ENCODE measurements at regions not wholly inside any gene's neighbourhood (a gene's known extent, or its start where the extent isn't known, plus 50 kb on each side); places are given as distances from the start of the nearest gene placed in this dataset.

- Histone ChIP-seq H3K4me3 (ENCODE audit: insufficient read length, low read depth) (no peak overlapping the region), H3K4me1 (ENCODE audit: insufficient read depth, insufficient read length) (no peaks in the 10 kb centered on the region)
- no peak for TF ChIP-seq ZNF274 (IDR thresholded peaks at IDR 0.05; ENCODE audit: low read depth, low read length)
Observed at GRCh38 chr2:118322406-118322805, 234.1 kb downstream of the INSIG2 start.

DNA sequence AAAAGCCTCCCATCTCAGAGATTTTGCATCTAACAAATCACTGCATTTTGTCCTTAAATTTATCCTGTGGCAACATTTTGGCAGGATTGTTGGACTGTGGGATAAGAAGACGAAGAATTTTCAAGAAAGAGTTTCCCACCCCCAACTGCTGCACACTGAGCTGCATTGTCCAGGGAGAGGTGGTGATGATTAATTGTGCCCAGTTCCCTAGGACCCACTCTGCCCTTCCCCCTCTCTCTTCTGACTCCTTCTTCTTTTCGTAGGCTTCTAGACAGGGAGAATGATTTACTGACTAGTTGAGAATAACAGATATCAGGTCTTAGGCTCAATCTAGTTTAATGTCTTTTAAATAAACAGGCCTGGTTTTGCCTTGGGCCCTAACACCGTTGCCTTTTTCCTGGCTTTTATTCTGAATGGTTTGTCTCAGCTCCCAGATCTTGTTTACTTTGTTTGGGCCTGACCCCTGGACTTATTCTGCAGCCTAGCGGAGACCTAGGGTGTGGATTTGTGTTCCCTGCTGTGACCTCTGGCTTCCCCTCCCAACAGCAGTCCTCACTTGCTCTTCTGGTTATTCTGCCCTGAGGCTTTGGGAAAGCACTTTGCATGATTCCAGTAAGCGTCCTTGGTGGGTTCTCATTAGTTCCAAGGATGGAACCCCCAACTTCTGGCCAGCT, 233.3 kb downstream of the INSIG2 start:
- TF ChIP-seq YY1 (IDR thresholded peaks at IDR 0.05; ENCODE audit: insufficient read depth, insufficient read length): no peak
- no peak for TF ChIP-seq SUZ12 (IDR thresholded peaks at IDR 0.05; ENCODE audit: extremely low read depth, insufficient read depth, insufficient read length)
- TF ChIP-seq ZNF274 (IDR thresholded peaks at IDR 0.05; ENCODE audit: low read depth, low read length): no peak
- no peak overlapping the region for H3K9ac ChIP-seq (ENCODE audit: insufficient read length, low read depth)
- no peak overlapping the region for H3K4me3 ChIP-seq (ENCODE audit: insufficient read length, low read depth)
- no peaks in the 10 kb centered on the region for H3K9me3 ChIP-seq (ENCODE audit: insufficient read depth, low read length)
- no peaks in the 10 kb centered on the region for H3K27me3 ChIP-seq (ENCODE audit: insufficient read depth, insufficient read length)
- H3K4me1 ChIP-seq (ENCODE audit: insufficient read depth, insufficient read length): peaks cover 3% of the 10 kb centered on the region
- H3K36me3 ChIP-seq (ENCODE audit: insufficient read depth, insufficient read length, low read length): no peaks in the 10 kb centered on the region
- DNase-seq (ENCODE audit: low read depth, low spot score): no peak

More at GRCh38 chr2:118322406-118322805, 234.1 kb downstream of the INSIG2 start:
- H3K36me3 ChIP-seq (ENCODE audit: insufficient read depth, insufficient read length, low read length): no peaks in the 10 kb centered on the region
- H3K9me3 ChIP-seq (ENCODE audit: insufficient read depth, low read length): no peaks in the 10 kb centered on the region
- no peak for DNase-seq (ENCODE audit: low read depth, low spot score)
- no peaks in the 10 kb centered on the region for H3K27me3 ChIP-seq (ENCODE audit: insufficient read depth, insufficient read length)
- H3K9ac ChIP-seq (ENCODE audit: insufficient read length, low read depth): no peak overlapping the region

- no peaks in the 10 kb centered on the region for H3K9me3 ChIP-seq (ENCODE audit: insufficient read depth, low read length)
Observed at GRCh38 chr2:118320658-118321057, 232.4 kb downstream of the INSIG2 start.

DNA sequence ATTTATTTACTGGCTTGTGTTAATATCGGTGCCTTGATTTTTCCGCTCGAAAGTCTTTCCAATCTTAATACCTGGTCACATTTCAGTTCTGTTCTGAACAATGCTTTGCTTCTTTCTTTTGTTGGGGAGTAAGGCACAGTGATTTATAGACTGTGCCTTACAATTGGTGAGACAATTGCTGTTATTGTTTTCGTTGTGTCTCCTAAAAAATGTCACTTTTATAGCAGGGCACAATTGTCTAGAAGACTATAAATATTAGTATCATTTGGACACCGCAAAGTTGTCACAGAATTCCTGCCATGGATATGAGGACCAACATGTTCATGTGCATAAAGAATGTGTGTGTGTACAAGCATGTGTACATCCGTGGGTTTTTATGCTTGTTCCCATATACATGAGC, 231.9 kb downstream of the INSIG2 start:
- DNase-seq (ENCODE audit: low read depth, low spot score): no peak
- TF ChIP-seq SUZ12 (IDR thresholded peaks at IDR 0.05; ENCODE audit: extremely low read depth, insufficient read depth, insufficient read length): no peak
- no peak for TF ChIP-seq ZNF274 (IDR thresholded peaks at IDR 0.05; ENCODE audit: low read depth, low read length)
- TF ChIP-seq YY1 (IDR thresholded peaks at IDR 0.05; ENCODE audit: insufficient read depth, insufficient read length): no peak
- peak overlapping the region; percentile 22 for H3K4me3 ChIP-seq (ENCODE audit: insufficient read length, low read depth)
- H3K27me3 ChIP-seq (ENCODE audit: insufficient read depth, insufficient read length): no peaks in the 10 kb centered on the region
- no peaks in the 10 kb centered on the region for H3K36me3 ChIP-seq (ENCODE audit: insufficient read depth, insufficient read length, low read length)
- H3K4me1 ChIP-seq (ENCODE audit: insufficient read depth, insufficient read length): peaks cover 3% of the 10 kb centered on the region
- no peaks in the 10 kb centered on the region for H3K9me3 ChIP-seq (ENCODE audit: insufficient read depth, low read length)
- H3K9ac ChIP-seq (ENCODE audit: insufficient read length, low read depth): peak overlapping the region; percentile 32

More at GRCh38 chr2:118320658-118321057, 232.4 kb downstream of the INSIG2 start:
- Histone ChIP-seq H3K27me3 (ENCODE audit: insufficient read depth, insufficient read length) (no peaks in the 10 kb centered on the region), H3K9ac (ENCODE audit: insufficient read length, low read depth) (peak overlapping the region; percentile 45), H3K4me3 (ENCODE audit: insufficient read length, low read depth) (no peak overlapping the region), H3K36me3 (ENCODE audit: insufficient read depth, insufficient read length, low read length) (no peaks in the 10 kb centered on the region), H3K4me1 (ENCODE audit: insufficient read depth, insufficient read length) (peaks cover 3% of the 10 kb centered on the region)
- DNase-seq (ENCODE audit: low read depth, low spot score): no peak
- no peak for TF ChIP-seq YY1 (IDR thresholded peaks at IDR 0.05; ENCODE audit: insufficient read depth, insufficient read length)
- no peak for TF ChIP-seq ZNF274 (IDR thresholded peaks at IDR 0.05; ENCODE audit: low read depth, low read length)
- TF ChIP-seq SUZ12 (IDR thresholded peaks at IDR 0.05; ENCODE audit: extremely low read depth, insufficient read depth, insufficient read length): no peak

DNA sequence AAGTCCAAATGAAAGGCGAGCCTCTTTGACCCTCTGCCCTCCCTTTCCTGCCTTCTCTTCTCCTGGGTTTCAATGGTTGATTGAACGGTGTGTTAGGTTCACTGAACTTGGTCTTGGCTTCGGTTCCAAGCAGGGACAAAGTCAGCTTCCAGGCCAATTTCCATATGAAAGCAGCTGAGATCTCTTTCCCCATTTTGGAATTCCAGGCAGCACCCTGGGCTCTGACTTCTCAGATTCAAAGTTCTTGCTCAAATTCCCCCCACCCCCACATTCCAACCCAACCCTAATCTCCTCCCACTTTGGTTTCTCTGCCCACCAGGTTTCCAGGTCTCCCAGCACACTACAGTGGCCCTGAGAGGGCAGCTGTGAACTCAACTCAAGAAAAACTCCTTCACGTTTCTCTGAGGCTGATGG, 231.0 kb downstream of the INSIG2 start:
- no peak overlapping the region for H3K9ac ChIP-seq (ENCODE audit: insufficient read length, low read depth)

DNA sequence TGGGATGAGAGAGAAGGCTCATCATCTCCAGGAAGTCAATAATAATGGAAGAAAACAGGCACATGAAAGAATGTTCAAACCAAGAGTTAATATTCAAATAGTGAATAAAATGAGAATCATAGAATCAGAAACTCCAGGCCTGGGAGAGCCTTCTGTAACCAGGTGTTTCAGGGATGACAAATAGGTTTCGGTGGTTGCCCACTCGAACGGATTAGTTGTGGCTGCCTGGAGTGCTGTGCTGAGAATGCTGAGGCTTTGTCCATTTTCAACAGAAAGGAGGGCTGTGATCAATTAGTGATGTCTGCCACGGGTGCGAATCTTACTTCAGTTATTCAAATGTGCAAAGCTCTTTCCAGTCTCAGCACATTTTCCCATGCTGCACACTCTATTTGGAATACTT, 227.3 kb downstream of the INSIG2 start:
- H3K4me3 ChIP-seq (ENCODE audit: insufficient read length, low read depth): no peak overlapping the region
- no peaks in the 10 kb centered on the region for H3K27me3 ChIP-seq (ENCODE audit: insufficient read depth, insufficient read length)
- peaks cover 6% of the 10 kb centered on the region for H3K4me1 ChIP-seq (ENCODE audit: insufficient read depth, insufficient read length)
- no peaks in the 10 kb centered on the region for H3K36me3 ChIP-seq (ENCODE audit: insufficient read depth, insufficient read length, low read length)
- no peaks in the 10 kb centered on the region for H3K9me3 ChIP-seq (ENCODE audit: insufficient read depth, low read length)
- DNase-seq (ENCODE audit: low read depth, low spot score): no peak
- no peak overlapping the region for H3K9ac ChIP-seq (ENCODE audit: insufficient read length, low read depth)
- TF ChIP-seq ZNF274 (IDR thresholded peaks at IDR 0.05; ENCODE audit: low read depth, low read length) (no peak), SUZ12 (IDR thresholded peaks at IDR 0.05; ENCODE audit: extremely low read depth, insufficient read depth, insufficient read length) (no peak), YY1 (IDR thresholded peaks at IDR 0.05; ENCODE audit: insufficient read depth, insufficient read length) (no peak)

More for the DNA sequence above, 231.0 kb downstream of the INSIG2 start:
- DNase-seq (ENCODE audit: low read depth, low spot score): peak; percentile 97
- Histone ChIP-seq H3K9me3 (ENCODE audit: insufficient read depth, low read length) (no peaks in the 10 kb centered on the region), H3K4me1 (ENCODE audit: insufficient read depth, insufficient read length) (peaks cover 3% of the 10 kb centered on the region), H3K27me3 (ENCODE audit: insufficient read depth, insufficient read length) (no peaks in the 10 kb centered on the region), H3K36me3 (ENCODE audit: insufficient read depth, insufficient read length, low read length) (no peaks in the 10 kb centered on the region), H3K4me3 (ENCODE audit: insufficient read length, low read depth) (peak overlapping the region; percentile 22)
- TF ChIP-seq SUZ12 (IDR thresholded peaks at IDR 0.05; ENCODE audit: extremely low read depth, insufficient read depth, insufficient read length) (no peak), ZNF274 (IDR thresholded peaks at IDR 0.05; ENCODE audit: low read depth, low read length) (no peak), YY1 (IDR thresholded peaks at IDR 0.05; ENCODE audit: insufficient read depth, insufficient read length) (no peak)

GRCh38 chr2:118312969-118313756, 224.9 kb downstream of the INSIG2 start:
- Histone ChIP-seq H3K27me3 (ENCODE audit: insufficient read depth, insufficient read length) (peaks cover 7% of the 10 kb centered on the region), H3K9me3 (ENCODE audit: insufficient read depth, low read length) (no peaks in the 10 kb centered on the region), H3K9ac (ENCODE audit: insufficient read length, low read depth) (no peak overlapping the region), H3K4me1 (ENCODE audit: insufficient read depth, insufficient read length) (peaks cover 6% of the 10 kb centered on the region), H3K4me3 (ENCODE audit: insufficient read length, low read depth) (no peak overlapping the region), H3K36me3 (ENCODE audit: insufficient read depth, insufficient read length, low read length) (no peaks in the 10 kb centered on the region)
- DNase-seq (ENCODE audit: low read depth, low spot score): no peak
- TF ChIP-seq ZNF274 (IDR thresholded peaks at IDR 0.05; ENCODE audit: low read depth, low read length): no peak
- TF ChIP-seq YY1 (IDR thresholded peaks at IDR 0.05; ENCODE audit: insufficient read depth, insufficient read length): no peak
- TF ChIP-seq SUZ12 (IDR thresholded peaks at IDR 0.05; ENCODE audit: extremely low read depth, insufficient read depth, insufficient read length): no peak

All from NT2/D1 (cell line).